Stomach (tissue), 4 donors: ENCODE measurements at regions not wholly inside any gene's neighbourhood (a gene's known extent, or its start where the extent isn't known, plus 50 kb on each side); places are given as distances from the start of the nearest gene placed in this dataset.

ENCODE experiments used
- CTCF ChIP-seq, 7 experiments: fragments of 450-650 bp in 4 of 7; fragments of 200-600 bp in 3 of 7; sonication (generic) in 3 of 7; IDR thresholded peaks; one replicate each; pipeline ENCODE4 v1.5.1; 2016 to 2019; ENCODE audit warnings: antibody characterized with exemption in 7 of 7, control low read depth in 2 of 7, mild to moderate bottlenecking in 1 of 7
- EP300 ChIP-seq: sonication (generic); formaldehyde crosslinking; IDR thresholded peaks from one replicate; pipeline ENCODE4 v1.6.1; 2017; ENCODE audit warnings: antibody characterized with exemption
- POLR2A ChIP-seq, 4 donors: fragments of 450-650 bp; IDR thresholded peaks; one replicate each; pipeline ENCODE4 v1.6.1; 2016; ENCODE audit warnings: antibody characterized with exemption in 4 of 4, control low read depth in 2 of 4, mild to moderate bottlenecking in 1 of 4, moderate library complexity in 1 of 4
- POLR2AphosphoS5 ChIP-seq, 3 donors: sonication (generic); formaldehyde crosslinking; IDR thresholded peaks; one replicate each; pipeline ENCODE4 v1.6.1; 2016; ENCODE audit warnings: antibody characterized with exemption in 3 of 3

- TF ChIP-seq CTCF (IDR thresholded peaks at IDR 0.05) (no peak), POLR2A (IDR thresholded peaks at IDR 0.05) (no peak), EP300 (no peak), POLR2AphosphoS5 (IDR thresholded peaks at IDR 0.05) (no peak)
These were observed 116.6 kb upstream of the FAR2 start for GRCh38 chr12:29032446-29032845.
